Activated CD4-positive, CD25-positive, alpha-beta regulatory T cell treated with anti-CD3 and anti-CD28 coated beads, Interleukin-2, amount 50 U/mL, for 72 hours (primary cell): ENCODE measurements at regions not wholly inside any gene's neighbourhood (a gene's known extent, or its start where the extent isn't known, plus 50 kb on each side); places are given as distances from the start of the nearest gene placed in this dataset.

Experiments used
- DNase-seq: peaks from one replicate; pipeline ENCODE4 v3.0.0; 2021

DNA sequence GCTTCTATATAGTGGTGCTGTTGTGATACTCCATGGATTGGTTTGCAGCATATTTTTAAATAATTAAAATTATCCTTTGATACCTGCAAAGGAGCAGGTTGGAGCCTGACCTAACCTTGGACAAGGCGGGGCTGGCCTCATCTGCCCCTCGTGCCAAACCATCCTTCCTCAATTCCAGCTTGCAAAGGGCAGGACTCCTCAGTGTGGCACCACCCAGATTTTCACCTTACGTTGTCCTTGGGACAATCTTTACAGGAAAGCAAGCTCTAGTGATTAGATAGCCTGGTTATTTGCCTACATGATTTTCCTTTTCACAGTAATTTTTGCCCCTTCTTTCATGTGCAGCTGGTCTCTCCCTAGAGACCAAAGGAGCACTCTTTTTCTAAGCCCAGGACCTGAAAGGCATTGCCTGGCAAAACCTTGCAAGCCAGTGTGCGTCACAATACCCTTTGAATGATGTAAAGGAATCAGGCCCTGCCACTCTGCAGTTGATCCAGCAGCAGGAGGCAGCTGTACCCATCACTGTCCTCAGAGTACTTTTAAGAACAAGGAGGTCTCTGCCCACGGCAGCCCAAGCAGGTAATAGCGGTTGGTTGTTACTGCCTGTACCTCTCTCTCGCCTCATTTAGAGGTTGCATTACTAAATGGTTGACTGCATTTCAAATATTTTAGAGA lies 99.4 kb downstream of the ADSS2 start:
- no peak for DNase-seq

DNA sequence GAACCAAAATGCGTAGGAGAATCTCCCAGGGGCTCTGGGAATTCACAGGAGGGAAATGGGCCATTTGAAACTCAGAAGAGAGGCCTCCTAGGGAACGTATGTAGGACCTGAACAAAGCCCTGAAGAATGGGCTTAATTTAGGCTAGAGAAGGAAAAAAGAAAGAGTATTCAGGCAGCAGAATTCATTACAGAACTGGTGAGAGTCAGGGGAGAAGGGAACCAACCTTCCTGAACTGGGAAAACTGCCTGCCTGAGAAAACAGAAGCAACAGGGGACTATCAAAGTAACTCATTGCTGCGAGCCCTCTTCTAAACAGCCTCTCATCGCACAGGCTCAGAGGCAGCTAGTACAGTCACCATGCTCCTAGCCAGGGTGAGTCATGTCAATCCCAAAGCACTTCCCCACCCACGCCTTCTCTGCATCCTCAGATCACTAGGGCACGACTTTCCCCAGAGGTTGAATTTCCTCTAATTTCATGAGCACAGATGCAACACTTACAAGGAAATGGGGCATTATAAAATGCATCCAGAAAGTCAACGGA lies 98.1 kb downstream of the ADSS2 start:
- no peak for DNase-seq

DNA sequence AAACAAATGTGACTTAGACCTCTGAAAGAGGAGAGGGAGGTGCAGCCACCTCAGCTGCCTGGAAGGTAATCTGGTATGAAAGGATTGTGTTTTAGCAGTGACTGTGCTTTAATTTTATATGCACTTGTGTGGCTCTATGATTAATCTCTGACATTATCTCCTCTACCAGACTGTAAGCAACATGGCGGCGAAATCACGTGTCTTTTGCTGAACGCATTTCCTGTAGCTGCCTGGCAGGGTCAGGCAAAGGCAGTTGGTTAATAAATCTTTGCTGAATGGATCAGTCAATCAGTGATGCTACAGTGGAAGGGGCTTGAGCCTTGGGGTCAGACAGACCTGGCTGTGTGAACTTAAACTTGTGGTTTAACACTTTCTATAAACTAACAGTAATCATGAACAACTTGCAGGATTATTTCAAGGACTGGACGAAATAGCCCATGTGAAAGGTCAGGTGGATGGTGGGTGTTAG lies 96.9 kb downstream of the ADSS2 start:
- no peak for DNase-seq

DNA sequence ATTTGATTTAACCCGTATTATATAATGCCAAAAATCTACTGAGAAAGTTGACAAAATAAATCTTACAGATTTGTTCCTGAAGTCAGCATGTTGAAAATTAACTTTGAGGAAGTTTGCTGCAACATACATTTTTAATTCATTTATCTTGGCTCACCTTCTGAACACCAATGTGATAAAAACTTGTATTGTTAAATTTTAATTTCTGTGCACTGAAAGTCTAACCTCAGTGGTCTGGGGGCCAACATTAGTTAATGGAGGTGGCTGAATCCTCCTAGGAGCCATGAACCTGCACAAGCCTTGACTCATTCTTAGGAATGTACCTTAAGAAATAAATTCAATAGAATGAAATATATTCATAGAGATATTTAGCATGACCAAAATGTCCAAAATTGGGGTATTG lies 95.3 kb downstream of the ADSS2 start:
- DNase-seq, result no peak
